GM19468 (cell line): ENCODE measurements at regions not wholly inside any gene's neighbourhood (a gene's known extent, or its start where the extent isn't known, plus 50 kb on each side); places are given as distances from the start of the nearest gene placed in this dataset.
"Not testable (repeated sequence)": the region's sequence is repeated elsewhere in the genome, so short reads cannot be mapped to it uniquely, and the experiment has no call there.

Source experiments
- ATAC-seq: cut with Tn5 transposase; IDR thresholded peaks from one replicate; pipeline ENCODE4 v1.9.1; 2021; ENCODE audit warnings: mild to moderate bottlenecking, moderate library complexity, moderate number of reproducible peaks; ENCODE audit not compliant: unreplicated experiment; ENCODE audit errors: extremely low read depth

DNA sequence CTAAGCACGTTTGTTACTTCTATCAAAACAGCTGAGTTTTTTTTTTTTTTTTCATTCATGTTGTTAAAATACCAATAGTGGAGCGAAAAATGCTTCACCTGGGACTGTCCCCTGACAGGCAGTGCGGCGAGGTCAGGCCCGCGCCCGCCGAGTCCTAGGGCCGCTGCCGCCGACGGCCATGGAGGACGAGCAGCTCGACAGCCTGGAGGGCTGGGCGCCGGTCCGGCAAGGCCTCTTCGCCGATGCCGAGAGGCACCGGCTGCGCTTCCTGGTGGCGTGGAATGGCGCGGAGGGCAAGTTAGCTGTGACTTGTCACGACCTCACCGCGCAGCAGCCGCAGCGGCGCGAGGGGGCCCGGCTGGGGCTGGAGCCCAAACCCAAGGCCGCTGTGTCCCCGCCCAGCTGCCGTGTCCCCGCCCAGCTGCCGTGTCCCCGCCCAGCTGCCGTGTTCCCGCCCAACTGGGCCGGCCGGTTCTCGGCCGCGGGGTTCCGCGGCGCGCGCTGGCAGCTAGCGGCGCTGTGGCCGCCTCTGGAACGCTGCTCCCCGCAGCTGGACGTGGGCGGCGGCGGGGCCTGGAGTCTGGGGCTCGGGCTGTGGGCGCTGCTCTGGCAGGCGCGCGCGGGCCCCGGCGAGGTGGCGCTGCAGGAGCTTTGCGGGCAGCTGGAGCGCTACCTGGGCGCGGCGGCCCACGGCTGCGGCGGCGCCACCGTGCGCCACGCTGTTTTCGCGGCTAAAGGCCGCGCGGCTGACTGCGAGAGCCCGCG, 56.7 kb upstream of the GOLGA8R start:
- peak; percentile 60 for ATAC-seq

DNA sequence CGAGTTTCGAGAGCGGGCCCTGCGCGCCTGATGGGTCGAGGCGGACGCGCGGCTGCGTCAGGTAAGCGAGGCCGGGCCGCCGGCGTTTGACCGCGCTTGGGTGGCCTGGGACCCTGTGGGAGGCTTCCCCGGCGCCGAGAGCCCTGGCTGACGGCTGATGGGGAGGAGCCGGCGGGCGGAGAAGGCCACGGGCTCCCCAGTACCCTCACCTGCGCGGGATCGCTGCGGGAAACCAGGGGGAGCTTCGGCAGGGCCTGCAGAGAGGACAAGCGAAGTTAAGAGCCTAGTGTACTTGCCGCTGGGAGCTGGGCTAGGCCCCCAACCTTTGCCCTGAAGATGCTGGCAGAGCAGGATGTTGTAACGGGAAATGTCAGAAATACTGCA, 57.3 kb upstream of the GOLGA8R start:
- ATAC-seq: not testable (repeated sequence)

DNA sequence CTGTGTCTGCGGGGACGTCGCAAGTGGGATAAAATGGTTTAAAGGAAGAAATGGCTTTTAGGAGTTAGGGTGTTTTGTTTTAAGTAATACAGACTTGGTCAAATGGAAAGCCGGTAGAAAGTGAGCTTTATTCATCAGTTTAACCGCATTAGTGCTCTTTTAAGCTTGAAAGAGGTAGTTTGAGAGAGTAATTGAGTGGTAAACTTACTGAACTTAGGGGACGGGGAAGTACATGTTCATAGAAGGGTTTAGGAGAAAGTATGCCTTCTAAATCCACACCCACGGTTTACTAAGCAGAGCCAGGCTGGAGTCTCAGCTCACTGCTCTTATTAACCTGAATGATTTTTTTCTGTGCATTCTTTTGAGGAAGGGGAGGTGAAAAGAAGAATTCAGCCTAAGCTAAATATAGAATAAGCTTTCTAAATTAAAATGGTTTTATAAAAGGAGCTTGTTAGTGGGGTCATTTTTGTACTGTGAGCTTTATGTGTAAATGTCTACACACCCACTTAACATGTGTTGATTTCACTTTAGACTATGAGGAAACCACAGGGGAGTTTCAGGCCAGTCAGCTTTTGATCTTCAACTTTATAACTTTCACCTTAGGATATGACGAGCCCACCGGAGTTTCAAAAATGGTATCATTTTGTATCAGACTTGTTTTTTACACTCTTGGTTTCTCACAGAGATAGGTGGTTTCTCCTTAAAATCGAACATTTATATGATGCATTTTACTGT, 57.9 kb upstream of the GOLGA8R start:
- ATAC-seq: not testable (repeated sequence)

DNA sequence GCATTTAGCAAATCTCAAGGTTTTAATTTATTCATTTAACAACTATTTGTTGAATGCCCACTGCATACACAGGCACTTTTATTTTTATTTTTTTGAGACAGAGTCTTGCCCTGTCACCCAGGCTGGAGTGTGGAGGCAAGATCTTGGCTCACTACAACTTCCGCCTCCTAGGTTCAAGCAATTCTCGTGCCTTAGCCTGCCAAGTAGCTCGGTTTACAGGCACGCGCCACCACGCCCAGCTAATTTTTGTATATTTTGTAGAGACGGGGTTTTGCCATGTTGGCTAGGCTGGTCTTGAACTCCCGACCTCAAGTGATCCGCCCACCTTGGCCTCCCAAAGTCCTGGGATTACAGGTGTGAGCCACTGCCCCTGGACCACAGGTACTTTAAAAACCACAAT, 67.0 kb upstream of the GOLGA8Q start:
- not testable (repeated sequence) for ATAC-seq

DNA sequence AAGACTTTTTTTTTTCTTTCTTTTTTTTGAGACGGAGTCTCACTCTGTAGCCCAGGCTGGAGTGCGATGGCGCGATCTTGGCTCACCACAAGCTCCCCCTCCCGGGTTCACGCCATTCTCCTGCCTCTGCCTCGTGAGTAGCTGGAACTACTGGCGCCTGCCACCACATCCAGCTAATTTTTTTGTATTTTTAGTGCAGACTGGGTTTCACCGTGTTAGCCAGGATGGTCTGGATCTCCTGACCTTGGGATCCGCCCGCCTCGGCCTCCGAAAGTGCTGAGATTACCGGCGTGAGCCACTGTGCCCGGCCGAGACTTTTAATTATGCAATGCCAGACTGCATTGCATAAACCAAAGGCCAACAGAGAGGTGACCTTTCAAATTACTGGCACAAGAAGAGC, 62.6 kb upstream of the GOLGA8Q start:
- not testable (repeated sequence) for ATAC-seq

DNA sequence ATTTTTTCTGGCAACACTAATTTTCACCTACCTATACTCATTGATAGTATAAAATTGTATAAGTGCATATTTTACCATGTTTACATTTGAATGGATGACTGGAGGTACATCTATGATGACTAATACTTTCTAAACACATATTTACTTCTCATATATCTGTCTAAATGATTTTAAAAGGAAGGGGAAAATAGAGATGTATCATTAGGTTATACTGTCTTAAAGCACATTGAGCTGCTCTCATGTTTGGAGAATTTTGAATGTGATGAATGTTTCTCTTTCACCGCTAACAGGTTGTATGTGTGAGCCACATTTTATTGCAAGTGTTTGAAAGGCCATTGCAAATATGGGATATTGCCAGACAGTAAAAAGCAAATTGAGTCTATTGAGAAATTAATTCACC, 61.5 kb upstream of the GOLGA8Q start:
- ATAC-seq: not testable (repeated sequence)

DNA sequence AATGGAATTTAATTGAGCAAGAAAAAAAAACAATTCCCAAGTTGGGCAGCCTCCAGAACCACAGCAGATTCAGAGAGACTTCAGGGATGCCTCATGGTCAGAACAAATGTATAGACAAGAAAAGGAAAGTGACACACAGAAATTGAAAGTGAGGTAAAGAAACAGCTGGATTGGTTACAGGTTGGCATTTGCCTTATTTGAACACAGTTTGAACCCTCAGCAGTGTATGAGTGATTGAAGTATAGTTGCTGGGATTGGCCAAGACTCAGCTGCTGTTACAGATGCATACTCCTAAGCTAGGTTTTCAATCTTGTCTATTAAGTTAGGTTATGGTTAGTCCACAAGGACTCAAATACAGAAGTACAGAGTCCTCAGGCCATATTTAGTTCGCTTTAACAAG, 57.9 kb upstream of the GOLGA8Q start:
- ATAC-seq: not testable (repeated sequence)

DNA sequence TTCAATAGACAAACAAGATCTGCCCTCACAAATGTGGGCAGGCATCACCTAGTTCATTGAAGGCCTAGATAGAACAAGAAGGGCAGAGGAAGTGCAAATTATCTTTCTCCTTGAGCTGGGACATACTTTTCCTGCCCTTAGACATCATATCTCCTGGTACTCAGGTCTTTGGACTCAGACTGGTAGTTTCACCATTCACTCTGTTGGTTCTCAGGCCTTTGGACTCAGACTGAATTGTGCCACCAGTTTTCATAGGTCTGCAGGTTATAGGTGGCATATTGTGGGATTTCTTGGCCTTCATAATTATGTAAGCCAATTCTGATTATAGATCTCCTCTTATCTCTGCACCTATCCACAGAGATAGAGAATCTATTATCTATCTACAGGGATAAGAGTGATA, 54.6 kb upstream of the GOLGA8Q start:
- not testable (repeated sequence) for ATAC-seq

DNA sequence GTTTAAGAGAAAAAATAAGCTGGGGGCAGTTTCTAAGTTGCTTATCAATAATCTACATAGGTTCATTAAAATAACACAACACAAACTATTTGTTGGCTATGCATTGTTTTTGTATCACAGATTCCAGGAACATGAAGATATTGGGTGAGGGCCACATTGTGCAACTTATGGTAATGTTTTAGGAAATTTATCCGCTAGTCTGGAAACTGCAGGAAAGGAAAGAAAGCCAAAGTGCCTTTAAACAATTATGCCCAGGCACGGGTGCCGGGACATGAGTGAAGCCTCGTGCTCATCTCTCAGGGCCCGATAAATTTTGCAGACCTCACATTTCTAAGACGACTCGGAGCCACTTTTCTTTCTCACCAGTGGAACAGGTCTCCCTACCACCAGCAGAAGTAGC, 52.6 kb upstream of the GOLGA8Q start:
- ATAC-seq: not testable (repeated sequence)

DNA sequence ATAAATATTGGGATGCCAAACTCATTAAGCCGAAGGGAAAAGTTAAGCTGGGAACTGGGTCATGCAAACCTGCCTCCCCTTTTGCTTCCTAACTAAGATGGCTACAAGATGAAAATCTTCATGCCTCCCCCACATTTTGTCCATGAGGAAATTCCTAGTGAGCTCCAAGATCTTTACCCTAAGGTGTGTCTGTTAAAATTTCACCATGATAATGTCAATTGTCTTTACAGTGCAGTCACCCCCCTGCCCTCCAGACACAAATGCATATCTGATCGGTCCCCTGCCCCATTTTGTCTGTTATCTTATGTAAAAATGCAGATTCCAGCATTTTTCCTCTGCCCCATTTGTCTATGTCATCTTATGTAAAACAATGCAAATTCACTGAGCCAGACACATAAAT, 51.3 kb upstream of the GOLGA8Q start:
- not testable (repeated sequence) for ATAC-seq
